Neural progenitor cell (in vitro differentiated cells): ENCODE measurements at regions not wholly inside any gene's neighbourhood (a gene's known extent, or its start where the extent isn't known, plus 50 kb on each side); places are given as distances from the start of the nearest gene placed in this dataset.

Experiments
- DNase-seq: peaks from one replicate; pipeline ENCODE4 v3.0.0-alpha.2; 2016; ENCODE audit warnings: low spot score
- H2AFZ ChIP-seq: fragments of 200-600 bp; sonication (generic); replicated peaks from 2 replicates; pipeline ENCODE4 v1.6.1; 2016; ENCODE audit warnings: antibody characterized with exemption
- H3F3A ChIP-seq: fragments of 200-600 bp; sonication (generic); 2 replicates; pipeline ENCODE4 v1.6.1; 2016; ENCODE audit warnings: antibody characterized with exemption, low read depth
- H3K27ac ChIP-seq: fragments of 200-600 bp; sonication (generic); 2 replicates; pipeline ENCODE4 v1.5.1; 2016; ENCODE audit warnings: mild to moderate bottlenecking
- H3K27me3 ChIP-seq: fragments of 200-600 bp; sonication (generic); 2 replicates; pipeline ENCODE4 v1.6.1; 2016; ENCODE audit warnings: mild to moderate bottlenecking, moderate library complexity
- H3K36me3 ChIP-seq: fragments of 200-600 bp; sonication (generic); 2 replicates; pipeline ENCODE4 v1.5.1; 2016
- H3K4me1 ChIP-seq: fragments of 200-600 bp; sonication (generic); 2 replicates; pipeline ENCODE4 v1.6.1; 2016; ENCODE audit warnings: mixed run types
- H3K4me2 ChIP-seq: fragments of 200-600 bp; sonication (generic); 2 replicates; pipeline ENCODE4 v1.6.1; 2016
- H3K4me3 ChIP-seq: fragments of 200-600 bp; sonication (generic); 2 replicates; pipeline ENCODE4 v1.5.1; 2016
- H3K79me2 ChIP-seq: fragments of 200-600 bp; sonication (generic); 2 replicates; pipeline ENCODE4 v1.6.1; 2016; ENCODE audit warnings: low read depth
- H3K9ac ChIP-seq: fragments of 200-600 bp; sonication (generic); 2 replicates; pipeline ENCODE4 v1.6.1; 2016
- H3K9me3 ChIP-seq: fragments of 200-600 bp; sonication (generic); 2 replicates; pipeline ENCODE4 v1.5.1; 2016; ENCODE audit warnings: low read depth
- H4K20me1 ChIP-seq: fragments of 200-600 bp; sonication (generic); 2 replicates; pipeline ENCODE4 v1.6.1; 2016; ENCODE audit warnings: low read depth
- H3K27ac Mint-ChIP-seq: 3 replicates; pipeline ENCODE4 v1.8.0; 2021; ENCODE audit warnings: mixed read lengths
- H3K27me3 Mint-ChIP-seq: 2 replicates; pipeline ENCODE4 v1.8.0; 2022; ENCODE audit warnings: low read depth, mild to moderate bottlenecking, inconsistent platforms, moderate library complexity, mixed read lengths; ENCODE audit not compliant: insufficient read depth
- H3K36me3 Mint-ChIP-seq: 3 replicates; pipeline ENCODE4 v1.8.0; 2021; ENCODE audit warnings: mixed read lengths
- H3K4me1 Mint-ChIP-seq: 3 replicates; pipeline ENCODE4 v1.8.0; 2021; ENCODE audit warnings: mixed read lengths
- H3K4me3 Mint-ChIP-seq: 3 replicates; pipeline ENCODE4 v1.8.0; 2021; ENCODE audit warnings: mild to moderate bottlenecking, moderate library complexity, mixed read lengths
- H3K9me3 Mint-ChIP-seq: 3 replicates; pipeline ENCODE4 v1.8.0; 2020; ENCODE audit warnings: mixed read lengths
- CTCF ChIP-seq: fragments of 200-600 bp; sonication (generic); IDR thresholded peaks from 2 replicates; pipeline ENCODE4 v1.5.1; 2017; ENCODE audit warnings: antibody characterized with exemption, mild to moderate bottlenecking
- EZH2 ChIP-seq: fragments of 200-600 bp; sonication (generic); IDR thresholded peaks from 2 replicates; pipeline ENCODE4 v1.6.1; 2017; ENCODE audit warnings: antibody characterized with exemption, mild to moderate bottlenecking, moderate library complexity
- EZH2phosphoT487 ChIP-seq: fragments of 200-600 bp; sonication (generic); IDR thresholded peaks from 2 replicates; pipeline ENCODE4 v1.6.1; 2017; ENCODE audit warnings: antibody characterized with exemption

DNA sequence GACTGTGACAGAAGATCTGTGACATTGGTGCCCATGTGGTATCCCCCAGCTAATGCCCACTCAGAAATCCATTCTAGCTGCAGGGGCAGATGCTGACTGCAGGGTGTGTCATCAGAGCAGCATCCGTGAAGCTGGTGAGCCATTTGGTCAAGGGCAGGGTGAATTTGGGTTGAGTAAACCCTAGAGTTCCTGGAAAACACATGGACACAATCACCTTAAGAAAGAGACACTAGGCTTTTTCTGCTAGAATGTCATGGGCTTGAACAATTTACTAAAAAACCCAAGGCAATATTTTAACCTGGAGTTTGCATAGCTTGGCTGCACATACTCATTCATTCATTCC lies 100.0 kb downstream of the ADAMTS15 start:
- no peaks in the 10 kb centered on the region for H4K20me1 ChIP-seq
- H3K79me2 ChIP-seq = no peaks in the 10 kb centered on the region
- H3K27ac Mint-ChIP-seq = no peak overlapping the region
- DNase-seq = no peak
- H3K27ac ChIP-seq = no peak overlapping the region
- H3K4me3 ChIP-seq = no peak overlapping the region
- peaks cover 10% of the 10 kb centered on the region for H3K4me1 Mint-ChIP-seq
- peaks cover 2% of the 10 kb centered on the region for H3K9me3 Mint-ChIP-seq
- no peaks in the 10 kb centered on the region for H3F3A ChIP-seq
- H3K27me3 ChIP-seq = no peaks in the 10 kb centered on the region
- H3K36me3 Mint-ChIP-seq = no peaks in the 10 kb centered on the region
- H3K36me3 ChIP-seq = no peaks in the 10 kb centered on the region
- no peak overlapping the region for H3K4me2 ChIP-seq
- no peak overlapping the region for H2AFZ ChIP-seq
- peaks cover 9% of the 10 kb centered on the region for H3K27me3 Mint-ChIP-seq
- no peaks in the 10 kb centered on the region for H3K4me1 ChIP-seq
- no peaks in the 10 kb centered on the region for H3K9me3 ChIP-seq
- TF ChIP-seq EZH2phosphoT487 = no peak
- TF ChIP-seq EZH2 = no peak
- H3K9ac ChIP-seq = no peak overlapping the region
- H3K4me3 Mint-ChIP-seq = no peak overlapping the region

- no peaks in the 10 kb centered on the region for H3K9me3 ChIP-seq
Measured at GRCh38 chr11:130549393-130549999, 101.1 kb downstream of the ADAMTS15 start.

DNA sequence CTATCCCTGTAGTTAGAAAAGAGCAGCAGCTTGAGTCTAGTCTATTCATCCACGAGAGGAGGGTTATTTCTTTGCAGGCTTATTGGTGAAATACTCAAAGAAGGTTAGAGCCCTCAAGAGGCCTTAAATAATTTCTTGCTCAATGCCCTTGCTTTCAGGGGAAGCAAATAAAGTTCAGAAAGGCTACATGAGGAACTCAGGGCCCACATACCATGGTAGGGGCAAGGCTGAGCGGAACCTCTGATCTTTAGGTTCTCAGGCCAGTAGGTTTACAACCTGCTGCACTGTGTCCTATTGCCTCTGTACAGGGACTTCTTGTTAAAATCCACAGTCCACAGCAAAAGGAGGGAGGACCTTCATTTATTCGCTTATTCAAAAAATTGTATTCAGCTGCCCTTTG lies 101.7 kb downstream of the ADAMTS15 start:
- no peak overlapping the region for H3K4me3 ChIP-seq
- H3K79me2 ChIP-seq = no peaks in the 10 kb centered on the region
- H3K27me3 ChIP-seq = no peaks in the 10 kb centered on the region
- Mint-ChIP-seq H3K27me3 (peaks cover 11% of the 10 kb centered on the region), H3K27ac (no peak overlapping the region), H3K9me3 (no peaks in the 10 kb centered on the region), H3K4me1 (peaks cover 10% of the 10 kb centered on the region), H3K36me3 (no peaks in the 10 kb centered on the region), H3K4me3 (no peak overlapping the region)
- H3K36me3 ChIP-seq = no peaks in the 10 kb centered on the region
- H3K9ac ChIP-seq = no peak overlapping the region
- TF ChIP-seq EZH2phosphoT487 (no peak), CTCF (no peak), EZH2 (no peak)
- no peaks in the 10 kb centered on the region for H3F3A ChIP-seq
- H2AFZ ChIP-seq = no peak overlapping the region
- no peaks in the 10 kb centered on the region for H3K4me1 ChIP-seq
- no peak overlapping the region for H3K4me2 ChIP-seq
- H3K9me3 ChIP-seq = no peaks in the 10 kb centered on the region
- H3K27ac ChIP-seq = no peak overlapping the region
- no peak for DNase-seq
- no peaks in the 10 kb centered on the region for H4K20me1 ChIP-seq

More at GRCh38 chr11:130549393-130549999, 101.1 kb downstream of the ADAMTS15 start:
- H3K4me2 ChIP-seq = no peak overlapping the region
- Mint-ChIP-seq H3K4me3 (no peak overlapping the region), H3K4me1 (peaks cover 10% of the 10 kb centered on the region), H3K9me3 (no peaks in the 10 kb centered on the region), H3K27me3 (peaks cover 10% of the 10 kb centered on the region), H3K27ac (no peak overlapping the region), H3K36me3 (no peaks in the 10 kb centered on the region)
- H3K36me3 ChIP-seq = no peaks in the 10 kb centered on the region
- H3K27me3 ChIP-seq = no peaks in the 10 kb centered on the region
- H4K20me1 ChIP-seq = no peaks in the 10 kb centered on the region
- TF ChIP-seq CTCF (no peak), EZH2phosphoT487 (no peak), EZH2 (no peak)
- H3F3A ChIP-seq = no peaks in the 10 kb centered on the region
- no peaks in the 10 kb centered on the region for H3K4me1 ChIP-seq
- H3K79me2 ChIP-seq = no peaks in the 10 kb centered on the region
- DNase-seq = no peak
- no peak overlapping the region for H3K27ac ChIP-seq
- H2AFZ ChIP-seq = no peak overlapping the region
- H3K4me3 ChIP-seq = no peak overlapping the region
- no peak overlapping the region for H3K9ac ChIP-seq

DNA sequence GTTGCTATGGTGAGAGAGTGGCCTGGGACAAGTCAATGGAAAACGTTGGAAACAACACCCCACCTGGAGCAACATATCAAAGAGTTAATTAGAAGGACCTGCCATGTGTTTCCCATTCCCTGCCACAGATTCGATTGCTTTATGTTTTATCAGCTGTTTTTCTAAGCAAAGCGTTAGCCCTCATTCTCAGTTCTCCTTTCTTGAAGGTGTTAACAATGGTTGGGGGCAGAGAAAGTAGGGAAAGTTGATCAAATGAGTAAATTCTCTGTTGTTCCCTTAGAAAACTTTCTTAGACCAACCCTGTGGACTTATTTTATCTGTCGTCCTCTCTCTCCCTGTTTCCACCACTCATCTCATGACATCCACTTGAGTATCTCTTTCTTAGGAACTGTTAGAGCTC lies 102.5 kb downstream of the ADAMTS15 start:
- H3K9ac ChIP-seq = no peak overlapping the region
- no peaks in the 10 kb centered on the region for H4K20me1 ChIP-seq
- TF ChIP-seq CTCF (no peak), EZH2phosphoT487 (no peak)
- no peak for DNase-seq
- H3K27me3 ChIP-seq = no peaks in the 10 kb centered on the region
- peaks cover 11% of the 10 kb centered on the region for H3K27me3 Mint-ChIP-seq
- H3K4me3 ChIP-seq = no peak overlapping the region
- no peaks in the 10 kb centered on the region for H3K9me3 ChIP-seq
- H3K27ac Mint-ChIP-seq = no peak overlapping the region
- H2AFZ ChIP-seq = no peak overlapping the region
- H3K9me3 Mint-ChIP-seq = no peaks in the 10 kb centered on the region
- H3K4me1 Mint-ChIP-seq = peaks cover 10% of the 10 kb centered on the region
- no peaks in the 10 kb centered on the region for H3K4me1 ChIP-seq
- no peak overlapping the region for H3K27ac ChIP-seq
- H3F3A ChIP-seq = no peaks in the 10 kb centered on the region
- no peaks in the 10 kb centered on the region for H3K36me3 ChIP-seq
- H3K4me3 Mint-ChIP-seq = no peak overlapping the region
- H3K4me2 ChIP-seq = no peak overlapping the region
- H3K36me3 Mint-ChIP-seq = no peaks in the 10 kb centered on the region
- no peaks in the 10 kb centered on the region for H3K79me2 ChIP-seq
